ENCODE measurements at regions not wholly inside any gene's neighbourhood (a gene's known extent, or its start where the extent isn't known, plus 50 kb on each side); places are given as distances from the start of the nearest gene placed in this dataset.

DNA sequence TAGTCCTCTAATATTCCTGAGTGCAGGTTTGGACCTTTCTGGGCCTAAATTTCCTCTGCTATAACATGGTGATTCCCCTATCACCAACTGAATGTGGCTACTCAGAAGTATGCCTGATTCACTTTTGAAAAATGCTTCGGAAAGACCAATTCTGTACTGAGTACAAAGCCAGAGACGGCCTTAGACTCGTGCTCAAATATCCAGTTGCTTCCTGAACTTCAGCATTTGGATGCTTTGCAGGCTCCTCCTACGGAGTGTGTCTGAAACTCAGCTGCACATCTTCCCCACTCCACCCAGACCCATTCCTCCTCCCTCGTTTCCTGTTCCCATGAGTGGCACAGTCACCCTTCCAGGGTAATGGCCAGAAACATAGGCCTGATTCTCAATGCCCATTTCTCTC is 98.4 kb upstream of the GADD45A start:
- TF ChIP-seq, protein P1, sequence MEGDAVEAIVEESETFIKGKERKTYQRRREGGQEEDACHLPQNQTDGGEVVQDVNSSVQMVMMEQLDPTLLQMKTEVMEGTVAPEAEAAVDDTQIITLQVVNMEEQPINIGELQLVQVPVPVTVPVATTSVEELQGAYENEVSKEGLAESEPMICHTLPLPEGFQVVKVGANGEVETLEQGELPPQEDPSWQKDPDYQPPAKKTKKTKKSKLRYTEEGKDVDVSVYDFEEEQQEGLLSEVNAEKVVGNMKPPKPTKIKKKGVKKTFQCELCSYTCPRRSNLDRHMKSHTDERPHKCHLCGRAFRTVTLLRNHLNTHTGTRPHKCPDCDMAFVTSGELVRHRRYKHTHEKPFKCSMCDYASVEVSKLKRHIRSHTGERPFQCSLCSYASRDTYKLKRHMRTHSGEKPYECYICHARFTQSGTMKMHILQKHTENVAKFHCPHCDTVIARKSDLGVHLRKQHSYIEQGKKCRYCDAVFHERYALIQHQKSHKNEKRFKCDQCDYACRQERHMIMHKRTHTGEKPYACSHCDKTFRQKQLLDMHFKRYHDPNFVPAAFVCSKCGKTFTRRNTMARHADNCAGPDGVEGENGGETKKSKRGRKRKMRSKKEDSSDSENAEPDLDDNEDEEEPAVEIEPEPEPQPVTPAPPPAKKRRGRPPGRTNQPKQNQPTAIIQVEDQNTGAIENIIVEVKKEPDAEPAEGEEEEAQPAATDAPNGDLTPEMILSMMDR (IDR thresholded peaks at IDR 0.05 in 2 of 3, conservative IDR thresholded peaks at IDR 0.05 in 1 of 3; ENCODE audit: borderline replicate concordance in 1 of 3, insufficient read depth in 1 of 3, low read depth in 2 of 3, low read length in 2 of 3) = no peak
- TF ChIP-seq EZH2 (IDR thresholded peaks at IDR 0.05) = no peak
- TF ChIP-seq JUND (IDR thresholded peaks at IDR 0.05) = no peak
- no peak for TF ChIP-seq POLR2A (IDR thresholded peaks at IDR 0.05; ENCODE audit: borderline replicate concordance, extremely low read depth, insufficient read depth, insufficient read length)
- no peak for TF ChIP-seq FOSL1 (IDR thresholded peaks at IDR 0.05; ENCODE audit: low read depth)
- no peak for TF ChIP-seq YY1 (IDR thresholded peaks at IDR 0.05; ENCODE audit: extremely low read depth, insufficient replicate concordance, low read depth, low read length)
- TF ChIP-seq, protein P2, sequence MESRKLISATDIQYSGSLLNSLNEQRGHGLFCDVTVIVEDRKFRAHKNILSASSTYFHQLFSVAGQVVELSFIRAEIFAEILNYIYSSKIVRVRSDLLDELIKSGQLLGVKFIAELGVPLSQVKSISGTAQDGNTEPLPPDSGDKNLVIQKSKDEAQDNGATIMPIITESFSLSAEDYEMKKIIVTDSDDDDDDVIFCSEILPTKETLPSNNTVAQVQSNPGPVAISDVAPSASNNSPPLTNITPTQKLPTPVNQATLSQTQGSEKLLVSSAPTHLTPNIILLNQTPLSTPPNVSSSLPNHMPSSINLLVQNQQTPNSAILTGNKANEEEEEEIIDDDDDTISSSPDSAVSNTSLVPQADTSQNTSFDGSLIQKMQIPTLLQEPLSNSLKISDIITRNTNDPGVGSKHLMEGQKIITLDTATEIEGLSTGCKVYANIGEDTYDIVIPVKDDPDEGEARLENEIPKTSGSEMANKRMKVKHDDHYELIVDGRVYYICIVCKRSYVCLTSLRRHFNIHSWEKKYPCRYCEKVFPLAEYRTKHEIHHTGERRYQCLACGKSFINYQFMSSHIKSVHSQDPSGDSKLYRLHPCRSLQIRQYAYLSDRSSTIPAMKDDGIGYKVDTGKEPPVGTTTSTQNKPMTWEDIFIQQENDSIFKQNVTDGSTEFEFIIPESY (IDR thresholded peaks at IDR 0.05; ENCODE audit: extremely low read depth, insufficient replicate concordance, low read length) = no peak
- TF ChIP-seq EGR1 (IDR thresholded peaks at IDR 0.05; ENCODE audit: low read depth) = no peak
- TF ChIP-seq SRF (IDR thresholded peaks at IDR 0.05; ENCODE audit: low read depth) = no peak
- no peak for TF ChIP-seq SIN3A (IDR thresholded peaks at IDR 0.05; ENCODE audit: low read depth)
- TF ChIP-seq, protein P3, sequence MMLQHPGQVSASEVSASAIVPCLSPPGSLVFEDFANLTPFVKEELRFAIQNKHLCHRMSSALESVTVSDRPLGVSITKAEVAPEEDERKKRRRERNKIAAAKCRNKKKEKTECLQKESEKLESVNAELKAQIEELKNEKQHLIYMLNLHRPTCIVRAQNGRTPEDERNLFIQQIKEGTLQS (IDR thresholded peaks at IDR 0.05) = no peak
